ENCODE measurements at regions not wholly inside any gene's neighbourhood (a gene's known extent, or its start where the extent isn't known, plus 50 kb on each side); places are given as distances from the start of the nearest gene placed in this dataset.
A peak's percentile ranks its signal among the peaks of the same experiment; 100 is the strongest.

GRCh38 chr1:221439747-221440501, 302.0 kb downstream of the DUSP10 start:
- peak; percentile 88 for FAIRE-seq
- peaks cover 32% of the 10 kb centered on the region for H3K4me1 ChIP-seq (ENCODE audit: control insufficient read depth, extremely low read depth, insufficient read depth, low read length)
- no peaks in the 10 kb centered on the region for H3K9me1 ChIP-seq (ENCODE audit: control insufficient read depth, extremely low read depth, insufficient read depth, low read length)
- H4K20me1 ChIP-seq (ENCODE audit: control insufficient read depth, extremely low read depth, insufficient read depth, low read length) = no peaks in the 10 kb centered on the region
- dilution Hi-C loops (cut with MboI; ENCODE audit: extremely low pct_ligation_motif_present, low sequenced_read_pairs) = no loop called here
- DNase-seq (ENCODE audit: low read depth, low spot score) = peak; percentile 97
- peak overlapping the region; percentile 71 for H3K9ac ChIP-seq (ENCODE audit: control insufficient read depth, extremely low read depth, insufficient read depth, low read length)
- TF ChIP-seq EZH2 (IDR thresholded peaks at IDR 0.05; ENCODE audit: low read length) (no peak), CTCF (optimal IDR thresholded peaks at IDR 0.05 in 1 of 3, IDR thresholded peaks at IDR 0.05 in 1 of 3, conservative IDR thresholded peaks at IDR 0.05 in 1 of 3; ENCODE audit: extremely low read depth in 1 of 3, insufficient read depth in 2 of 3, low read length in 3 of 3) (no peak)
- H2AFZ ChIP-seq (ENCODE audit: control insufficient read depth, low read length) = no peak overlapping the region
- H3K27me3 ChIP-seq (ENCODE audit: control insufficient read depth, extremely low read depth, insufficient read depth, low read length) = no peaks in the 10 kb centered on the region
- H3K36me3 ChIP-seq (ENCODE audit: control insufficient read depth in 2 of 2, extremely low read depth in 1 of 2, insufficient read depth in 2 of 2, low read length in 2 of 2) = no peaks in the 10 kb centered on the region
- H3K4me3 ChIP-seq (ENCODE audit: control insufficient read depth in 2 of 3, extremely low read depth in 1 of 3, insufficient read depth in 2 of 3, low read depth in 1 of 3, low read length in 3 of 3) = peak overlapping the region in 2 of 3 experiments; percentile 8 to 13
- H3K4me2 ChIP-seq (ENCODE audit: control insufficient read depth, extremely low read depth, insufficient read depth, low read depth, low read length) = peak overlapping the region; percentile 59
- no peaks in the 10 kb centered on the region for H3K9me3 ChIP-seq (ENCODE audit: control insufficient read depth, low read depth, low read length)
- no peaks in the 10 kb centered on the region for H3K79me2 ChIP-seq (ENCODE audit: control insufficient read depth, insufficient read depth, low read length)
- peak overlapping the region; percentile 96 for H3K27ac ChIP-seq (ENCODE audit: control insufficient read depth, insufficient read depth, low read length)

GRCh38 chr1:221440658-221441057, 301.2 kb downstream of the DUSP10 start:
- dilution Hi-C loops (cut with MboI; ENCODE audit: extremely low pct_ligation_motif_present, low sequenced_read_pairs) = no loop called here
- DNase-seq (ENCODE audit: low read depth, low spot score) (no peak), FAIRE-seq (peak; percentile 78)
- Histone ChIP-seq H4K20me1 (ENCODE audit: control insufficient read depth, extremely low read depth, insufficient read depth, low read length) (no peaks in the 10 kb centered on the region), H3K9me1 (ENCODE audit: control insufficient read depth, extremely low read depth, insufficient read depth, low read length) (no peaks in the 10 kb centered on the region), H3K4me2 (ENCODE audit: control insufficient read depth, extremely low read depth, insufficient read depth, low read depth, low read length) (peak overlapping the region; percentile 59), H3K79me2 (ENCODE audit: control insufficient read depth, insufficient read depth, low read length) (no peaks in the 10 kb centered on the region), H3K36me3 (ENCODE audit: control insufficient read depth in 2 of 2, extremely low read depth in 1 of 2, insufficient read depth in 2 of 2, low read length in 2 of 2) (no peaks in the 10 kb centered on the region), H3K27me3 (ENCODE audit: control insufficient read depth, extremely low read depth, insufficient read depth, low read length) (no peaks in the 10 kb centered on the region), H3K4me1 (ENCODE audit: control insufficient read depth, extremely low read depth, insufficient read depth, low read length) (peaks cover 32% of the 10 kb centered on the region), H2AFZ (ENCODE audit: control insufficient read depth, low read length) (peak overlapping the region; percentile 41), H3K9ac (ENCODE audit: control insufficient read depth, extremely low read depth, insufficient read depth, low read length) (peak overlapping the region; percentile 71), H3K9me3 (ENCODE audit: control insufficient read depth, low read depth, low read length) (no peaks in the 10 kb centered on the region), H3K27ac (ENCODE audit: control insufficient read depth, insufficient read depth, low read length) (peak overlapping the region; percentile 96), H3K4me3 (ENCODE audit: control insufficient read depth in 2 of 3, extremely low read depth in 1 of 3, insufficient read depth in 2 of 3, low read depth in 1 of 3, low read length in 3 of 3) (no peak overlapping the region)
- TF ChIP-seq CTCF (optimal IDR thresholded peaks at IDR 0.05 in 1 of 3, IDR thresholded peaks at IDR 0.05 in 1 of 3, conservative IDR thresholded peaks at IDR 0.05 in 1 of 3; ENCODE audit: extremely low read depth in 1 of 3, insufficient read depth in 2 of 3, low read length in 3 of 3) (peak in 1 of 3 experiments; percentile 18), EZH2 (IDR thresholded peaks at IDR 0.05; ENCODE audit: low read length) (no peak)
